IMR-90 (cell line): ENCODE measurements at regions not wholly inside any gene's neighbourhood (a gene's known extent, or its start where the extent isn't known, plus 50 kb on each side); places are given as distances from the start of the nearest gene placed in this dataset.

Experiments used
- CTCF ChIP-seq: conservative IDR thresholded peaks from 2 replicates; pipeline ENCODE4 v1.5.1; 2012; ENCODE audit warnings: mild to moderate bottlenecking, low read depth, low read length, improper control_type of control experiment
- RAD21 ChIP-seq: IDR thresholded peaks from 2 replicates; pipeline ENCODE4 v1.6.1; 2012; ENCODE audit warnings: low read length, improper control_type of control experiment
- RCOR1 ChIP-seq: IDR thresholded peaks from 2 replicates; pipeline ENCODE4 v1.6.1; 2012; ENCODE audit warnings: mild to moderate bottlenecking, low read length, improper control_type of control experiment; ENCODE audit not compliant: insufficient replicate concordance

- TF ChIP-seq RAD21 (no peak), RCOR1 (no peak), CTCF (no peak)
Observed at GRCh38 chr16:86774931-86775330, 196.6 kb downstream of the FOXL1 start.
